Activated T-cell treated with anti-CD3 and anti-CD28 coated beads, Interleukin-2, amount 50 U/mL, for 4 hours (primary cell): ENCODE measurements at regions not wholly inside any gene's neighbourhood (a gene's known extent, or its start where the extent isn't known, plus 50 kb on each side); places are given as distances from the start of the nearest gene placed in this dataset.

Source experiments
- ATAC-seq, 2 donors: fragments of 200-7000 bp; cut with Tn5 transposase; one replicate each; pipeline ENCODE4 v1.10.0; 2021
- DNase-seq: peaks from one replicate; pipeline ENCODE4 v3.0.0-alpha.2; 2020
- H3K27me3 Mint-ChIP-seq: one replicate; pipeline ENCODE4 v1.8.0; 2021; ENCODE audit warnings: low read depth, mixed read lengths
- H3K36me3 Mint-ChIP-seq: one replicate; pipeline ENCODE4 v1.8.0; 2022; ENCODE audit warnings: mixed read lengths; ENCODE audit not compliant: insufficient read depth
- H3K4me1 Mint-ChIP-seq: one replicate; pipeline ENCODE4 v1.8.0; 2021; ENCODE audit warnings: low read depth, mixed read lengths
- H3K4me3 Mint-ChIP-seq: one replicate; pipeline ENCODE4 v1.8.0; 2021; ENCODE audit warnings: mild to moderate bottlenecking, moderate library complexity, mixed read lengths
- H3K9me3 Mint-ChIP-seq: one replicate; pipeline ENCODE4 v1.8.0; 2021; ENCODE audit warnings: mixed read lengths

- no peak for DNase-seq
- H3K9me3 Mint-ChIP-seq: no peaks in the 10 kb centered on the region
- peaks cover 4% of the 10 kb centered on the region for H3K4me1 Mint-ChIP-seq
- ATAC-seq: no peak
- H3K27me3 Mint-ChIP-seq: peaks cover 13% of the 10 kb centered on the region
- H3K36me3 Mint-ChIP-seq: no peaks in the 10 kb centered on the region
- H3K4me3 Mint-ChIP-seq: no peak overlapping the region
These were observed 99.3 kb downstream of the SPTSSA start for GRCh38 chr14:34362641-34363251.

- no peak for ATAC-seq
- Mint-ChIP-seq H3K4me3 (no peak overlapping the region), H3K9me3 (no peaks in the 10 kb centered on the region), H3K27me3 (peaks cover 12% of the 10 kb centered on the region), H3K36me3 (no peaks in the 10 kb centered on the region), H3K4me1 (peaks cover 4% of the 10 kb centered on the region)
- no peak for DNase-seq
These were observed 100.5 kb downstream of the SPTSSA start for GRCh38 chr14:34361504-34362011.

- no peak for DNase-seq
- ATAC-seq: no peak
These were observed 102.5 kb downstream of the SPTSSA start for GRCh38 chr14:34359420-34360117.

GRCh38 chr14:34356264-34356654 is 105.8 kb downstream of the SPTSSA start:
- H3K9me3 Mint-ChIP-seq: no peaks in the 10 kb centered on the region
- no peaks in the 10 kb centered on the region for H3K36me3 Mint-ChIP-seq
- ATAC-seq (no peak), DNase-seq (no peak)
- H3K4me1 Mint-ChIP-seq: peaks cover 4% of the 10 kb centered on the region
- no peaks in the 10 kb centered on the region for H3K27me3 Mint-ChIP-seq
- H3K4me3 Mint-ChIP-seq: no peak overlapping the region

More at GRCh38 chr14:34359420-34360117, 102.5 kb downstream of the SPTSSA start:
- Mint-ChIP-seq H3K4me3 (no peak overlapping the region), H3K9me3 (no peaks in the 10 kb centered on the region), H3K36me3 (no peaks in the 10 kb centered on the region), H3K27me3 (peaks cover 10% of the 10 kb centered on the region), H3K4me1 (peaks cover 4% of the 10 kb centered on the region)

GRCh38 chr14:34355584-34356263 is 106.3 kb downstream of the SPTSSA start:
- H3K4me3 Mint-ChIP-seq: no peak overlapping the region
- no peaks in the 10 kb centered on the region for H3K27me3 Mint-ChIP-seq
- H3K36me3 Mint-ChIP-seq: no peaks in the 10 kb centered on the region
- ATAC-seq (no peak), DNase-seq (no peak)
- peaks cover 4% of the 10 kb centered on the region for H3K4me1 Mint-ChIP-seq
- H3K9me3 Mint-ChIP-seq: no peaks in the 10 kb centered on the region

GRCh38 chr14:34354556-34354955 is 107.5 kb downstream of the SPTSSA start:
- Mint-ChIP-seq H3K27me3 (no peaks in the 10 kb centered on the region), H3K4me3 (no peak overlapping the region), H3K36me3 (no peaks in the 10 kb centered on the region), H3K9me3 (no peaks in the 10 kb centered on the region), H3K4me1 (peaks cover 3% of the 10 kb centered on the region)
- DNase-seq (no peak), ATAC-seq (no peak)

GRCh38 chr14:34350903-34351302 is 111.1 kb downstream of the SPTSSA start:
- Mint-ChIP-seq H3K27me3 (no peaks in the 10 kb centered on the region), H3K36me3 (no peaks in the 10 kb centered on the region), H3K9me3 (no peaks in the 10 kb centered on the region), H3K4me3 (no peak overlapping the region), H3K4me1 (no peaks in the 10 kb centered on the region)
- ATAC-seq: no peak
- DNase-seq: no peak

GRCh38 chr14:34348592-34348991 is 113.4 kb downstream of the SPTSSA start:
- H3K27me3 Mint-ChIP-seq: no peaks in the 10 kb centered on the region
- no peaks in the 10 kb centered on the region for H3K9me3 Mint-ChIP-seq
- H3K4me3 Mint-ChIP-seq: no peak overlapping the region
- H3K4me1 Mint-ChIP-seq: peaks cover 4% of the 10 kb centered on the region
- DNase-seq (no peak), ATAC-seq (no peak)
- no peaks in the 10 kb centered on the region for H3K36me3 Mint-ChIP-seq

- DNase-seq (no peak), ATAC-seq (no peak)
- Mint-ChIP-seq H3K27me3 (no peaks in the 10 kb centered on the region), H3K9me3 (no peaks in the 10 kb centered on the region), H3K4me1 (peaks cover 4% of the 10 kb centered on the region), H3K36me3 (no peaks in the 10 kb centered on the region), H3K4me3 (no peak overlapping the region)
These were observed 114.4 kb downstream of the SPTSSA start for GRCh38 chr14:34347683-34348082.

GRCh38 chr14:34345718-34346465 is 116.1 kb downstream of the SPTSSA start:
- no peak for ATAC-seq
- no peaks in the 10 kb centered on the region for H3K27me3 Mint-ChIP-seq

GRCh38 chr14:34344318-34344717 is 117.7 kb downstream of the SPTSSA start:
- Mint-ChIP-seq H3K9me3 (no peaks in the 10 kb centered on the region), H3K27me3 (no peaks in the 10 kb centered on the region), H3K4me3 (no peak overlapping the region), H3K36me3 (no peaks in the 10 kb centered on the region), H3K4me1 (peaks cover 4% of the 10 kb centered on the region)
- DNase-seq (no peak), ATAC-seq (no peak)

More at GRCh38 chr14:34345718-34346465, 116.1 kb downstream of the SPTSSA start:
- no peak overlapping the region for H3K4me3 Mint-ChIP-seq
- no peaks in the 10 kb centered on the region for H3K9me3 Mint-ChIP-seq
- no peaks in the 10 kb centered on the region for H3K36me3 Mint-ChIP-seq
- no peak for DNase-seq
- H3K4me1 Mint-ChIP-seq: peaks cover 4% of the 10 kb centered on the region

GRCh38 chr14:34340025-34340625 is 121.9 kb downstream of the SPTSSA start:
- H3K4me3 Mint-ChIP-seq: no peak overlapping the region
- DNase-seq (no peak), ATAC-seq (no peak)
- H3K27me3 Mint-ChIP-seq: no peaks in the 10 kb centered on the region
- peaks cover 6% of the 10 kb centered on the region for H3K4me1 Mint-ChIP-seq
- no peaks in the 10 kb centered on the region for H3K9me3 Mint-ChIP-seq
- no peaks in the 10 kb centered on the region for H3K36me3 Mint-ChIP-seq

GRCh38 chr14:34338056-34338455 is 124.0 kb downstream of the SPTSSA start:
- DNase-seq (no peak), ATAC-seq (no peak)
- H3K4me3 Mint-ChIP-seq: no peak overlapping the region
- peaks cover 3% of the 10 kb centered on the region for H3K4me1 Mint-ChIP-seq
- no peaks in the 10 kb centered on the region for H3K36me3 Mint-ChIP-seq
- H3K9me3 Mint-ChIP-seq: no peaks in the 10 kb centered on the region
- no peaks in the 10 kb centered on the region for H3K27me3 Mint-ChIP-seq

- no peak for ATAC-seq
- no peaks in the 10 kb centered on the region for H3K36me3 Mint-ChIP-seq
- H3K4me3 Mint-ChIP-seq: no peak overlapping the region
- no peaks in the 10 kb centered on the region for H3K27me3 Mint-ChIP-seq
- no peaks in the 10 kb centered on the region for H3K9me3 Mint-ChIP-seq
- peaks cover 6% of the 10 kb centered on the region for H3K4me1 Mint-ChIP-seq
- DNase-seq: no peak
These were observed 125.5 kb downstream of the SPTSSA start for GRCh38 chr14:34336501-34336900.
